Putamen (tissue), 1 donor: ENCODE measurements at regions not wholly inside any gene's neighbourhood (a gene's known extent, or its start where the extent isn't known, plus 50 kb on each side); places are given as distances from the start of the nearest gene placed in this dataset.

Experiments used
- DNase-seq: peaks from one replicate; pipeline ENCODE4 v3.0.0-alpha.2; 2016; ENCODE audit warnings: low spot score

DNA sequence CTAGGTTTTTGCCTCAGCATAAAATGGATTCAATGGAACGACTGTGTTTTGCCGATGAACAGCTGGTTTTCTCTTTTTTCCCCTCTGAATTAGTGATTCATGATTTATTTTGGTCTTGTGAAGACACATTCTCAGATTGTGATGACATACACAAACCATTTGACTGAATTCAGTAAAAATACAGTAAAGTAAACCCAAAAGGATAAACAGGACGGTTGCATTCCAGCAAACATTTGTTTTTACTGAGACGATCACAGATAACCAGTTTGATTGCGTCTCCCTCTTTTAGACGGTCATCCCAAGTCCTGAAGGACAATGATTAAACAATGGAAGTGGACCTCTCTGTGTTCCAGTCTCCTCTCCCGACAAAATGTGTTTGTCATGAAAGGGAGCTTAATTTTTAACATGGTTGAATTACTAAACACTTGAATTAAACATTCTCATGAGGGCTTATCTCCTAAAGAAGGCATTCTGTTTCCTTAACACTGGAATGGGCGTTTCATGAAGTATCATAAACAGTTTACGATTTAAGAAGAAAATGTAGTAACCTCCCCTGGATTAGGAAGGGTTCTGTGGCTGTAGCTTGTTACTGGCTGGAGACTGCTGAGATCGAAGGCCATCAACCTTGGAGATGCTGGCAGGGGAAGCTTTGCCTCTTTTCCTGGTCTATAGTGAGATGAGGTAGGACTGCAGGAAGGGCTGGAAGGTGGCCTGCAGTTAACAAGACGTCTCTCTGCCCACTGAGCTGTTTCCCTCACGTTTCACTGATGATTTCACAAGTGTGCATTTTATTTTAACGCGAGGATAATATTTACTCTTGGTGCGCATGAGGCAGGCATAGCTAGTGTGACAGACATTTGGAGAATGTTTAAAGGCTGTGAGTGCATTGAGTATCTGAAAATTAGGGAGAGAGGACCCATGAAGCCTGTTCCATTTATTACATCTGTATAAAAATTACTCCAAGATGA is 457.9 kb downstream of the FGF9 start:
- DNase-seq = no peak

DNA sequence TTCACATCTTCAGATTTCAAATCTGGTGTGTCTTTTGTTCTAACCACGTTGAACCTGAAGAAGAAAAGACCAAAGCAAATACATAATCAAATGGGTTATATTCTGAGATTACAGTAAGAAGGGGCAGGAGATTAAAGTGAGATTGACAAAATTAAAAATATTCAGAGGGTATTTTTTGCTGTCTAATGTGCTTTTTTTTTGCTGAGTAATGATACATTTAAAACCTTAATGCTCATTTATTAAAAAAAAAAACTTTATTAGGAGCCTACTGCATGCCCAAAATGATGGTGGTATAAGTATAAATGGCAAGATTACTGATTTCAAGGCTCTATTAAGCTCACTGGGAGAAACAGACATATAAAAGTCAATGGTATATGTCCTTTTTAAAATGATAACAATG is 459.4 kb downstream of the FGF9 start:
- DNase-seq = no peak

GRCh38 chr13:22134261-22134660 is 463.4 kb downstream of the FGF9 start:
- DNase-seq = no peak

GRCh38 chr13:22135446-22135845 is 464.6 kb downstream of the FGF9 start:
- no peak for DNase-seq

DNA sequence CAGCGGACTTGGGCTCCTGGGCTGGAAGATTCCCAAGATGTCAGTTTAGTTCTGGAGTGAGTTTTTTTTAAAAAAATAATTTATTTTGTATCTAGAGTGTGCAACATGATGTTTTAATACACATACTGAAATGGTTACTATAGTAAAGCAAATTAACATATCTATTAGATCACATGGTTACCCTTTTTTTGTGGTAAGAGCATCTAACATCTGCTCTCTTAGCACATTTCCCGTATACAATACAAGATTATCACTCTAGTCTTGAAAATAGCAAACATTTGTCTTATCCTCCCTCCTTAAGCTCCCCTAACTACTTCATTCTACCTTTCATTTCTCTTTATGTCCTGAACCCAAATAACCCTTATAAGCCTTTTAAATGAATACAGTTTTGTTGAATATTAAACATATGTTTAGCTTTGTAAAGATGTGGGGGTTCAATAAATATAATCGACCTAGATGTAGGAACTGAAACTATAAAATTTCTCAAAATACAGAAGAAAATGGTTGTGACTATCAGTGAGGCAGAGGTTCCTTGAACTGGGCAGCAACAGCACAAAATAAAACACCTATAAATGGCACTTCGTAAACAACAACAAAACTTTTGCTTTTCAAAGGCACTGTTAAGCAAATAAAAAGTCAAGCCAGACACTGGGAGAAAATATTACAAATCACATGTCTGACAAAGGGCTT is 466.6 kb downstream of the FGF9 start:
- no peak for DNase-seq

- no peak for DNase-seq
Measured at GRCh38 chr13:22138947-22139346, 468.1 kb downstream of the FGF9 start.

DNA sequence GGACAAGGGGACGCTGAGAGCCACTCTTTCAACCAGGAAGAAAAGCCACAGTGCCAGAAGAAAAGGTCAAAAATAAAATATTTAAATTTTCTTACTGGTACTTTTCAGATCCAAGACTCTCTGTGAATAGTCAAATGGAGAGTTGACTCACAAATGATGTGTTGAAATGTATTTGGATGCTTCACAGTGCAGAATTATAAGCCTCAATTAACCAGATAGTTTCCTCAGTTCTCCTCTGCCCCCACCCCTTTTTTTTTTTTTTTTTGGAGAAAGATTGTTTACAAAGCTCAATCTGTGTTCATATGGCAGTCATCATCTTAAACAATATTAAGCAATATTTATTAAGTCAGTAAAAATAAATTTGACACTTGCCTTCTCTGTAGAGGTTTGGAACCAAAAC is 470.8 kb downstream of the FGF9 start:
- no peak for DNase-seq

DNA sequence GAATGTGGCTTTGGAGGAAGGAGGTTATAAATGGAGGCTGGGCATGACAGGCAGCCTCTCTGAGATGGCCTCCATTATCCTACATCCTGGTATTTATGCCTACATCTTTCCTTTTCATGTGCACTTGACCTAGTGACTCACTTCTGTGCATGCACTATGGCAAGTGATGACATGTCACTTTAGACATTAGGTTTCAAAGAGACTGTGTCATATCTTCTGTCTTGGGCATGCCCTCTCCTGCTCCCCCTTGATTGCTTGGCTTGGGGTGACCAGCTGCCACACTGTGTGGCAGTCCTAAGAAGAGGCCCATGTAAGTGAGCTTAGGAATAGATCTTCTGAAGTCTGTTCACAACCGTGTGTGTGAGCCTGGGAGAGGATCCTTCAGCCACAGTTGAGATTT is 472.8 kb downstream of the FGF9 start:
- DNase-seq = no peak

- DNase-seq = no peak
Measured at GRCh38 chr13:22144806-22145205, 473.9 kb downstream of the FGF9 start.

DNA sequence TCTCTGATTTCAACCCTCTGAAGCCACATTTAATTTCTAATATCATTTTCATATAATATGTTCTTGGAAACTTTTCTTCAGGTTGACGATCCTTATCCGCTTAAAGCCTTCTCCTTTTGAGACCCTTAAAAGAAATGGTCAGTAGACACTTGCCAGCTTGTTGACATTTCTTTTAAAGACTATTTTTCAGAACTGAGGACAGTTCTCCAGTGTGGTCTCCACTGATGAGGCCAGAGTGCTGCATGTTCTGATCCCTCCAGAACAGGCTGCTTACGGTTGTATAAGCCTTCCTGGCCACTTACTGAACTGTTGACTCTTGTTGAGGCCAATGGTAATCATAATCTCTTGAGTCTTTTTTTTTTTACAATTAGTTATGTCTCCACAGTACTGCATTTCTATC is 477.3 kb downstream of the FGF9 start:
- no peak for DNase-seq

DNA sequence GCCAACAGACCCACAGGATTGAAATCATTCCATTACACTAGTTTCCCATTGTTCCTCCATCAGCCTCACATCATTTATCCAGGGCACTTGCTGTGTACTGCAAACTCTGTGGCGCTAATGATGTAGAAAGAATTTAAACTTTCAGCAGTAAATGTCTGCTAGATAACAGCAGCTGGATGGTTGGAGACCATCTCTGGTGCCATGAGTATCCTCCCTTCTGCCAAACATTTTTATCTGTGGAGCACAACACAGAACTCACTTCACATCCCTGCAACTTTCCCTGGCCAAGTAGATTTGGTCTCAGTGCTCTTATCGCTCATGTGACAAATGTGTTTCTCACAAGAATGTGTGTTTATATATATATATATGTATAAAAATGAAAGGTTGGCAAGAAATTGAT is 481.9 kb downstream of the FGF9 start:
- no peak for DNase-seq

DNA sequence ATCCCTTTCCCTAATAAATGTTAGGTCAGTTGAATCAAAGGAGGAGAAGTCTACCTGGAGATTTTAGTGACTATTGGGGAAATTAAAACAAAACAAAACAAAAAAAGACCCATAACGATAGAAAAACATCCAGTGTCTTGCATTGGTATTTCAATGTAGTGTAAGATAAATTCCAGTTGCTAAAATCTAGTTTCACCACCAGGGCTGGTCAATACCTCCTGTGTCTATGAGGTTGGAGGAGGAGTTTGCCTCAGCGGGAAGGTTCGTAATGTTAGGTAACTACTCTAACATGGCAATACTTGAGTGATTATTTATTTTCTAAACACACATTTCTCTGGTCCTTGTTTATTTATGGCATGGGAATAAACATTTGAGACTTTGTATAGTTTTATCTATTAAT is 483.2 kb downstream of the FGF9 start:
- no peak for DNase-seq

DNA sequence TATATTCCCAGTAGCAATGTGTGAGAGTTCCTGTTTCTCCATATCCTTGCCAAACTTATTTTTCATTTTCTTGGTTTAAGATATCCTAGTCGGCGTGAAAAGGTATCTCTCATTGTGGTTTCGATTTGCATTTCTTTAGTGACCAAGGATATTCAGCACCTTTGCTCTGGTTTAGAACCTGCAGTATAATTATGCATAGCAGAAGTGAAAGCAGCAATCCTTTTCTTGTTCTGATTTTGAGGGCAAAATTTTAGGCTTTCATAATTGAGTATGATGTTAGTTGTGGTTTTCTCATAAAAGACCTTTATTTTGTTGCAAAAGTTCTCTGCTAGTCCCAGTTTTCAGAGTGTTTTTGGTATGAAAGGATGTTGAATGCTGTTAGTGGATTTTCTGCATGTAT is 491.0 kb downstream of the FGF9 start:
- DNase-seq = no peak

- no peak for DNase-seq
Measured at GRCh38 chr13:22162889-22163288, 492.0 kb downstream of the FGF9 start.

GRCh38 chr13:22168437-22169190 is 497.7 kb downstream of the FGF9 start:
- DNase-seq = no peak

DNA sequence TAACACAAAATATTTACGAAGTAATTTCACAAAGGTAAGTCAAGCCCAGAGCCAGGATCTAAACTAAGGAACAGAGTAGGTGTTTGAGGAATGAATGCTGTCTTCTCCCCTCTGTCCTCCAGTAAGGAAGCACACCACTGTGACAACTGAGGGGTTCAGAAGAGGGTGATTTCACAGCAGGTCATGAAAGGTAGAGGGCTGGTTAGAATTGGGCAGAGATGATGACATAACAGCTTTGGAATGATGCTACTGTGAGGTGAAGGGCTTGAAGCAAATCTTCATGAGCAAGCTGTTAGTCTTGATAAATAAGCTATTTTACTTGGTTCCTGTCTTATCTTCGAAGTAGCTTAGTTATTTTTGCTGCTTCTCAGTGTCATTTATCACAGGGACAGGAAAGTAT is 498.6 kb downstream of the FGF9 start:
- DNase-seq = no peak

DNA sequence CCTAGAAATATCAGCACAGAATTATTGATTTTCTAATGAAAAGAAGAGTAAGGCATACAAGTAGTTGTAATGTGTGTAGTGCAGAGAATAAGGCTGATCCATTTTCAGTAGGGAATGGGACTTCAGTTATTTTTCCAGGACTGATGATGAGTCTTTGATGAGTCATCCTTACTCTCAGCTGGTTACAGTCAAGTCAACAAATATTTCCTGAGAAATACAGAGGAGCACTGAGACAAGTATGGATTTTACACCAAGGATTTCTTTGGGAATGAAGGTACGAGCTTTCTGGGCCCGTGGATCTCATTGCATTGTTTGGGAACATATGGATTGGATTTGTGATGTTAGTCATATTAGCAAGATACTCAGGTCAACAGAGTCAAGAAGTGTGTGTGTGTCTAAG is 502.7 kb downstream of the FGF9 start:
- DNase-seq = no peak

- no peak for DNase-seq
Measured at GRCh38 chr13:22175241-22175640, 504.4 kb downstream of the FGF9 start.

GRCh38 chr13:22175815-22176214 is 504.9 kb downstream of the FGF9 start:
- DNase-seq = no peak

GRCh38 chr13:22176968-22177520 is 506.2 kb downstream of the FGF9 start:
- DNase-seq = no peak

DNA sequence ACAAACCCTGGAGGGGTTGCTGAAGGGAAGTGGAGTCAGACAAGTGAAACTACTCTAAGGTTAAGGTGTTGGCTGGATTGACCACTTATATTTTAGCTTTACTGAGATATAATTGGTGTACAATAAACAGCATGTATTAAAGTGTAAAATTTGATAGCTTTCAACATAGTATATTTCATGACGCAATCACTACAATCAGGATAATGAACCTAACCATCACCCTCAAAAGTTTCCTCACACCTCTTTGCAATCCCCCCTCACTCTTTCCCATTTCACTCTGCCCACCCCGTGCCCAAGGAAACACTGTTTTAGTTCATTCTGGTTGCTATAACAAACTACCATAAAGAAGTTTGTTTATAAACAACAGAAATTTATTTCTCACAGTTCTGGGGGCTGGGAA is 508.0 kb downstream of the FGF9 start:
- DNase-seq = no peak

DNA sequence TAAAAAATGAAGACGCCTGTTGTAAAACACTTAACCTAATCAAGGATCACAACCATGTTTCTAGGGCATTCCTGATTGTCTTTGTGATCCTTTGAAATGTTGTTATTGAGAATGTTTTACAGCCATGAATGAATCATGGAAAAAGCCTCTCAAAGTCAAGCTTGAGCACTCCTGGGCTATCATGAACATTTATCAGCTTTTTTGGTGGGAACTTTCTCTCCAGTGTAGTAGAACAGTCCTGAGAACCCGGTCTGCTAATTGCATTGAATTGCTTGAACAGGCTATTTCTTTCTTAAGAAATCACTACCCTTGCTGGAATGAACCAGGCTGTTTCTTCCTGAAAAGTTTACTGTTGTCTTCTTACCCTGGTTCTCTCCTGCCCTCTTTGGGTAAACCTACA is 516.5 kb downstream of the FGF9 start:
- DNase-seq = no peak
